Esophagus (tissue), 2 donors: ENCODE measurements at regions not wholly inside any gene's neighbourhood (a gene's known extent, or its start where the extent isn't known, plus 50 kb on each side); places are given as distances from the start of the nearest gene placed in this dataset.

Experiments used
- H3K27ac ChIP-seq, 2 donors: one replicate each; pipeline ENCODE4 v1.5.1; 2013; ENCODE audit warnings: low read depth in 2 of 2, mild to moderate bottlenecking in 2 of 2, inconsistent platforms in 1 of 2, low read length in 1 of 2, moderate library complexity in 1 of 2
- H3K27me3 ChIP-seq, 2 donors: one replicate each; pipeline ENCODE4 v1.6.1; 2013; ENCODE audit warnings: low read length in 2 of 2, control low read depth in 1 of 2, mild to moderate bottlenecking in 1 of 2; ENCODE audit not compliant: insufficient read depth in 2 of 2, control insufficient read depth in 1 of 2
- H3K36me3 ChIP-seq, 2 donors: one replicate each; pipeline ENCODE4 v1.6.1; 2013; ENCODE audit warnings: low read length in 1 of 2; ENCODE audit not compliant: control insufficient read depth in 2 of 2, insufficient read depth in 2 of 2
- H3K4me1 ChIP-seq, 2 donors: one replicate each; pipeline ENCODE4 v1.6.1; 2013; ENCODE audit warnings: low read length in 1 of 2; ENCODE audit not compliant: control insufficient read depth in 2 of 2, insufficient read depth in 2 of 2
- H3K4me3 ChIP-seq, 2 donors: one replicate each; pipeline ENCODE4 v1.5.1; 2013; ENCODE audit warnings: low read length in 2 of 2, mild to moderate bottlenecking in 2 of 2, low read depth in 1 of 2, moderate library complexity in 1 of 2
- H3K9me3 ChIP-seq, 2 donors: one replicate each; pipeline ENCODE4 v1.6.1; 2013; ENCODE audit warnings: mild to moderate bottlenecking in 2 of 2, low read depth in 1 of 2, low read length in 1 of 2, moderate library complexity in 1 of 2; ENCODE audit not compliant: control insufficient read depth in 2 of 2, insufficient read depth in 1 of 2
- WGBS, 2 donors: extraction: QIAGEN DNeasy Blood & Tissue Kit; methylation state at CpG; one replicate each; pipeline ENCODE4 v1.1.7; 2013; 5-methylcytosine and 5-hydroxymethylcytosine counted together
- donor health status: healthy with polysubstance abuse.
- donor health status: Bipolar disorder and iron deficiency.

- WGBS, 2 donors, result 83 to 91% methylated on average over 5 of the region's 5 CpGs
- Histone ChIP-seq H3K27ac (no peak overlapping the region), H3K9me3 (no peaks in the 10 kb centered on the region), H3K36me3 (no peaks in the 10 kb centered on the region), H3K4me3 (no peak overlapping the region), H3K4me1 (no peaks in the 10 kb centered on the region), H3K27me3 (no peaks in the 10 kb centered on the region)
These were observed 254.6 kb upstream of the PRDM1 start for GRCh38 chr6:105831311-105832097.

GRCh38 chr6:105825210-105825609 lies 260.9 kb upstream of the PRDM1 start:
- no peaks in the 10 kb centered on the region for H3K4me1 ChIP-seq
- WGBS, 2 donors, result 80 to 83% methylated on average over 1 of the region's 1 CpG
- H3K36me3 ChIP-seq, result no peaks in the 10 kb centered on the region
- no peak overlapping the region for H3K4me3 ChIP-seq
- no peak overlapping the region for H3K27ac ChIP-seq
- no peaks in the 10 kb centered on the region for H3K9me3 ChIP-seq
- no peaks in the 10 kb centered on the region for H3K27me3 ChIP-seq

GRCh38 chr6:105824732-105825131 lies 261.4 kb upstream of the PRDM1 start:
- WGBS, 2 donors, result 69 to 88% methylated on average over 1 of the region's 1 CpG
- Histone ChIP-seq H3K4me3 (no peak overlapping the region), H3K36me3 (no peaks in the 10 kb centered on the region), H3K9me3 (no peaks in the 10 kb centered on the region), H3K27ac (no peak overlapping the region), H3K4me1 (no peaks in the 10 kb centered on the region), H3K27me3 (no peaks in the 10 kb centered on the region)

GRCh38 chr6:105821777-105822176 lies 264.4 kb upstream of the PRDM1 start:
- Histone ChIP-seq H3K4me3 (no peak overlapping the region), H3K27me3 (no peaks in the 10 kb centered on the region), H3K9me3 (no peaks in the 10 kb centered on the region), H3K27ac (no peak overlapping the region), H3K36me3 (no peaks in the 10 kb centered on the region), H3K4me1 (no peaks in the 10 kb centered on the region)
- 91 to 96% methylated on average over 1 of the region's 1 CpG for WGBS, 2 donors

GRCh38 chr6:105821027-105821426 lies 265.1 kb upstream of the PRDM1 start:
- no peak overlapping the region for H3K27ac ChIP-seq
- 37 to 57% methylated on average over 2 of the region's 2 CpGs for WGBS, 2 donors
- no peak overlapping the region for H3K4me3 ChIP-seq
- H3K27me3 ChIP-seq, result no peaks in the 10 kb centered on the region
- H3K4me1 ChIP-seq, result no peaks in the 10 kb centered on the region
- H3K9me3 ChIP-seq, result no peaks in the 10 kb centered on the region
- no peaks in the 10 kb centered on the region for H3K36me3 ChIP-seq

GRCh38 chr6:105819745-105820144 lies 266.4 kb upstream of the PRDM1 start:
- H3K27me3 ChIP-seq, result no peaks in the 10 kb centered on the region
- H3K4me3 ChIP-seq, result no peak overlapping the region
- no peaks in the 10 kb centered on the region for H3K36me3 ChIP-seq
- H3K9me3 ChIP-seq, result no peaks in the 10 kb centered on the region
- no peaks in the 10 kb centered on the region for H3K4me1 ChIP-seq
- no peak overlapping the region for H3K27ac ChIP-seq
- WGBS, 2 donors, result 66 to 87% methylated on average over 2 of the region's 2 CpGs

- 82 to 83% methylated on average over 2 of the region's 2 CpGs for WGBS, 2 donors
These were observed 267.6 kb upstream of the PRDM1 start for GRCh38 chr6:105818505-105818904.

GRCh38 chr6:105817961-105818360 lies 268.2 kb upstream of the PRDM1 start:
- Histone ChIP-seq H3K9me3 (no peaks in the 10 kb centered on the region), H3K27me3 (no peaks in the 10 kb centered on the region), H3K4me1 (no peaks in the 10 kb centered on the region), H3K36me3 (no peaks in the 10 kb centered on the region), H3K27ac (no peak overlapping the region), H3K4me3 (no peak overlapping the region)
- WGBS, 2 donors, result 96% methylated on average over 6 of the region's 6 CpGs

More at GRCh38 chr6:105818505-105818904, 267.6 kb upstream of the PRDM1 start:
- Histone ChIP-seq H3K36me3 (no peaks in the 10 kb centered on the region), H3K27ac (no peak overlapping the region), H3K4me3 (no peak overlapping the region), H3K9me3 (no peaks in the 10 kb centered on the region), H3K27me3 (no peaks in the 10 kb centered on the region), H3K4me1 (no peaks in the 10 kb centered on the region)

- 43 to 71% methylated on average over 8 of the region's 8 CpGs for WGBS, 2 donors
These were observed 268.8 kb upstream of the PRDM1 start for GRCh38 chr6:105817370-105817769.

GRCh38 chr6:105816847-105817246 lies 269.3 kb upstream of the PRDM1 start:
- Histone ChIP-seq H3K4me3 (no peak overlapping the region), H3K9me3 (no peaks in the 10 kb centered on the region), H3K36me3 (no peaks in the 10 kb centered on the region), H3K4me1 (no peaks in the 10 kb centered on the region), H3K27me3 (no peaks in the 10 kb centered on the region), H3K27ac (no peak overlapping the region)
- WGBS, 2 donors, result 78 to 79% methylated on average over 4 of the region's 4 CpGs

More at GRCh38 chr6:105817370-105817769, 268.8 kb upstream of the PRDM1 start:
- Histone ChIP-seq H3K4me1 (no peaks in the 10 kb centered on the region), H3K4me3 (no peak overlapping the region), H3K36me3 (no peaks in the 10 kb centered on the region), H3K27me3 (no peaks in the 10 kb centered on the region), H3K27ac (no peak overlapping the region), H3K9me3 (no peaks in the 10 kb centered on the region)
